OCI-LY7 (cell line): ENCODE measurements at regions not wholly inside any gene's neighbourhood (a gene's known extent, or its start where the extent isn't known, plus 50 kb on each side); places are given as distances from the start of the nearest gene placed in this dataset.

Experiments
- EZH2phosphoT487 ChIP-seq: fragments of 200-600 bp; sonication (generic); IDR thresholded peaks from 2 replicates; pipeline ENCODE4 v1.6.1; 2018; ENCODE audit warnings: low read depth, borderline replicate concordance, mild to moderate bottlenecking, mixed run types, antibody characterized with exemption, low read length, moderate library complexity, mixed read lengths
- TF ChIP-seq, protein P1 (sequence below): fragments of 200-600 bp; sonication (generic); conservative IDR thresholded peaks from 2 replicates; pipeline ENCODE4 v1.5.1; 2014; ENCODE audit warnings: mild to moderate bottlenecking, antibody characterized with exemption, low read length, moderate library complexity, mixed read lengths

DNA sequence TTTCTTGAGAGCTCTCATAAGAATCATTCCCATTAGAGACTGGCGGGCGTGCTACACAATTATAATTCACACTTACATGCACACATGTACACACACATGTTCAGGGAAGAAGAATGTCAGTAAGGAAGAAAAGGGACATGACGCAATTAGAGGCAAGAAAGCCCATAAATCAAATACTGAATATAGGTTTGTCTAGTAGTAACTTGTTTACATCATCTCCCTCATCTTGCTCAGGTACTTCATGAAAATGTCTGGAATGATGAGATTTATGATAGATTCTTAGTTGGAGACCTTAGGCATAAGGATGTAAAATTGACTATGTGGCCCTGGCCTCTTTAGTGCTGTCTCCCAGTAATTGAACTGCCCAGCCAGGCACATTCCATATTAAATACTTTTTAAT is 628.0 kb upstream of the PCDH20 start:
- TF ChIP-seq, protein P1, sequence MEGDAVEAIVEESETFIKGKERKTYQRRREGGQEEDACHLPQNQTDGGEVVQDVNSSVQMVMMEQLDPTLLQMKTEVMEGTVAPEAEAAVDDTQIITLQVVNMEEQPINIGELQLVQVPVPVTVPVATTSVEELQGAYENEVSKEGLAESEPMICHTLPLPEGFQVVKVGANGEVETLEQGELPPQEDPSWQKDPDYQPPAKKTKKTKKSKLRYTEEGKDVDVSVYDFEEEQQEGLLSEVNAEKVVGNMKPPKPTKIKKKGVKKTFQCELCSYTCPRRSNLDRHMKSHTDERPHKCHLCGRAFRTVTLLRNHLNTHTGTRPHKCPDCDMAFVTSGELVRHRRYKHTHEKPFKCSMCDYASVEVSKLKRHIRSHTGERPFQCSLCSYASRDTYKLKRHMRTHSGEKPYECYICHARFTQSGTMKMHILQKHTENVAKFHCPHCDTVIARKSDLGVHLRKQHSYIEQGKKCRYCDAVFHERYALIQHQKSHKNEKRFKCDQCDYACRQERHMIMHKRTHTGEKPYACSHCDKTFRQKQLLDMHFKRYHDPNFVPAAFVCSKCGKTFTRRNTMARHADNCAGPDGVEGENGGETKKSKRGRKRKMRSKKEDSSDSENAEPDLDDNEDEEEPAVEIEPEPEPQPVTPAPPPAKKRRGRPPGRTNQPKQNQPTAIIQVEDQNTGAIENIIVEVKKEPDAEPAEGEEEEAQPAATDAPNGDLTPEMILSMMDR = no peak
- no peak for TF ChIP-seq EZH2phosphoT487
